GM04503 (cell line): ENCODE measurements at regions not wholly inside any gene's neighbourhood (a gene's known extent, or its start where the extent isn't known, plus 50 kb on each side); places are given as distances from the start of the nearest gene placed in this dataset.

Experiments used
- DNase-seq: peaks from one replicate; pipeline ENCODE4 v3.0.0-alpha.2; 2012; ENCODE audit warnings: low read depth

- no peak for DNase-seq
Observed at GRCh38 chr4:81549984-81550383, 78.3 kb upstream of the RASGEF1B start.

GRCh38 chr4:81546777-81547176 is 75.1 kb upstream of the RASGEF1B start:
- DNase-seq = no peak

- no peak for DNase-seq
Observed at GRCh38 chr4:81541161-81541945, 69.6 kb upstream of the RASGEF1B start.

- no peak for DNase-seq
Observed at GRCh38 chr4:81538716-81539427, 67.2 kb upstream of the RASGEF1B start.

- DNase-seq = no peak
Observed at GRCh38 chr4:81531410-81531809, 59.7 kb upstream of the RASGEF1B start.

- no peak for DNase-seq
Observed at GRCh38 chr4:81528979-81529378, 57.3 kb upstream of the RASGEF1B start.

GRCh38 chr4:81528200-81528599 is 56.5 kb upstream of the RASGEF1B start:
- no peak for DNase-seq

- no peak for DNase-seq
Observed at GRCh38 chr4:81527709-81528108, 56.0 kb upstream of the RASGEF1B start.

- no peak for DNase-seq
Observed at GRCh38 chr4:81527115-81527514, 55.4 kb upstream of the RASGEF1B start.

- DNase-seq = no peak
Observed at GRCh38 chr4:81526706-81527105, 55.0 kb upstream of the RASGEF1B start.

GRCh38 chr4:81523672-81524327 is 52.1 kb upstream of the RASGEF1B start:
- DNase-seq = no peak

GRCh38 chr4:81522711-81523110 is 51.0 kb upstream of the RASGEF1B start:
- no peak for DNase-seq

- no peak for DNase-seq
Observed at GRCh38 chr4:81521708-81522107, 50.0 kb upstream of the RASGEF1B start.
